ENCODE measurements at regions not wholly inside any gene's neighbourhood (a gene's known extent, or its start where the extent isn't known, plus 50 kb on each side); places are given as distances from the start of the nearest gene placed in this dataset.

- H3K36me3 Mint-ChIP-seq, result no peaks in the 10 kb centered on the region
- H3K9me3 Mint-ChIP-seq, result no peaks in the 10 kb centered on the region
- TF ChIP-seq, protein P1, sequence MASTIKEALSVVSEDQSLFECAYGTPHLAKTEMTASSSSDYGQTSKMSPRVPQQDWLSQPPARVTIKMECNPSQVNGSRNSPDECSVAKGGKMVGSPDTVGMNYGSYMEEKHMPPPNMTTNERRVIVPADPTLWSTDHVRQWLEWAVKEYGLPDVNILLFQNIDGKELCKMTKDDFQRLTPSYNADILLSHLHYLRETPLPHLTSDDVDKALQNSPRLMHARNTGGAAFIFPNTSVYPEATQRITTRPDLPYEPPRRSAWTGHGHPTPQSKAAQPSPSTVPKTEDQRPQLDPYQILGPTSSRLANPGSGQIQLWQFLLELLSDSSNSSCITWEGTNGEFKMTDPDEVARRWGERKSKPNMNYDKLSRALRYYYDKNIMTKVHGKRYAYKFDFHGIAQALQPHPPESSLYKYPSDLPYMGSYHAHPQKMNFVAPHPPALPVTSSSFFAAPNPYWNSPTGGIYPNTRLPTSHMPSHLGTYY (CRISPR knock-in tag; IDR thresholded peaks at IDR 0.05), result no peak
- no peak for TF ChIP-seq NFATC4 (CRISPR knock-in tag; IDR thresholded peaks at IDR 0.05)
- no peak for TF ChIP-seq ZNF512 (CRISPR knock-in tag; IDR thresholded peaks at IDR 0.05; ENCODE audit: borderline replicate concordance)
- TF ChIP-seq ZNF232 (CRISPR knock-in tag; IDR thresholded peaks at IDR 0.05), result no peak
- TF ChIP-seq, protein P2, sequence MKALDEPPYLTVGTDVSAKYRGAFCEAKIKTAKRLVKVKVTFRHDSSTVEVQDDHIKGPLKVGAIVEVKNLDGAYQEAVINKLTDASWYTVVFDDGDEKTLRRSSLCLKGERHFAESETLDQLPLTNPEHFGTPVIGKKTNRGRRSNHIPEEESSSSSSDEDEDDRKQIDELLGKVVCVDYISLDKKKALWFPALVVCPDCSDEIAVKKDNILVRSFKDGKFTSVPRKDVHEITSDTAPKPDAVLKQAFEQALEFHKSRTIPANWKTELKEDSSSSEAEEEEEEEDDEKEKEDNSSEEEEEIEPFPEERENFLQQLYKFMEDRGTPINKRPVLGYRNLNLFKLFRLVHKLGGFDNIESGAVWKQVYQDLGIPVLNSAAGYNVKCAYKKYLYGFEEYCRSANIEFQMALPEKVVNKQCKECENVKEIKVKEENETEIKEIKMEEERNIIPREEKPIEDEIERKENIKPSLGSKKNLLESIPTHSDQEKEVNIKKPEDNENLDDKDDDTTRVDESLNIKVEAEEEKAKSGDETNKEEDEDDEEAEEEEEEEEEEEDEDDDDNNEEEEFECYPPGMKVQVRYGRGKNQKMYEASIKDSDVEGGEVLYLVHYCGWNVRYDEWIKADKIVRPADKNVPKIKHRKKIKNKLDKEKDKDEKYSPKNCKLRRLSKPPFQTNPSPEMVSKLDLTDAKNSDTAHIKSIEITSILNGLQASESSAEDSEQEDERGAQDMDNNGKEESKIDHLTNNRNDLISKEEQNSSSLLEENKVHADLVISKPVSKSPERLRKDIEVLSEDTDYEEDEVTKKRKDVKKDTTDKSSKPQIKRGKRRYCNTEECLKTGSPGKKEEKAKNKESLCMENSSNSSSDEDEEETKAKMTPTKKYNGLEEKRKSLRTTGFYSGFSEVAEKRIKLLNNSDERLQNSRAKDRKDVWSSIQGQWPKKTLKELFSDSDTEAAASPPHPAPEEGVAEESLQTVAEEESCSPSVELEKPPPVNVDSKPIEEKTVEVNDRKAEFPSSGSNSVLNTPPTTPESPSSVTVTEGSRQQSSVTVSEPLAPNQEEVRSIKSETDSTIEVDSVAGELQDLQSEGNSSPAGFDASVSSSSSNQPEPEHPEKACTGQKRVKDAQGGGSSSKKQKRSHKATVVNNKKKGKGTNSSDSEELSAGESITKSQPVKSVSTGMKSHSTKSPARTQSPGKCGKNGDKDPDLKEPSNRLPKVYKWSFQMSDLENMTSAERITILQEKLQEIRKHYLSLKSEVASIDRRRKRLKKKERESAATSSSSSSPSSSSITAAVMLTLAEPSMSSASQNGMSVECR (CRISPR knock-in tag; IDR thresholded peaks at IDR 0.05; ENCODE audit: borderline replicate concordance), result no peak
- no peak for TF ChIP-seq CREB1 (CRISPR knock-in tag; IDR thresholded peaks at IDR 0.05)
- TF ChIP-seq MXD4 (CRISPR knock-in tag; IDR thresholded peaks at IDR 0.05; ENCODE audit: borderline replicate concordance), result no peak
- no peak for TF ChIP-seq NR3C1 (CRISPR knock-in tag; conservative IDR thresholded peaks at IDR 0.05; ENCODE audit: low read depth)
- TF ChIP-seq JAZF1 (CRISPR knock-in tag; IDR thresholded peaks at IDR 0.05), result no peak
- DNase-seq (ENCODE audit: low spot score) (no peak), ATAC-seq (no peak)
- no peak overlapping the region for H3K4me3 Mint-ChIP-seq
- ChIA-PET POLR2A (no interaction called here), CTCF (interaction anchor here (1.1 kb wide), 1 partner anchor 13 kb away, joined by 5 read pairs; no protein-coding TSS in a partner anchor)
- H3K27me3 Mint-ChIP-seq (ENCODE audit: low read depth), result no peaks in the 10 kb centered on the region
- H3K27ac Mint-ChIP-seq, result no peak overlapping the region
- no peaks in the 10 kb centered on the region for H3K4me1 Mint-ChIP-seq
These were observed 634.6 kb upstream of the SOX9 start for GRCh38 chr17:71486261-71486660.

GRCh38 chr17:71488851-71489250 is 632.0 kb upstream of the SOX9 start:
- CTCF ChIA-PET, result interaction anchor here (1.1 kb wide), 1 partner anchor 16 kb away, joined by 3 read pairs; no protein-coding TSS in a partner anchor
- no peaks in the 10 kb centered on the region for H3K4me1 Mint-ChIP-seq
- no peak for TF ChIP-seq ZNF512 (CRISPR knock-in tag; IDR thresholded peaks at IDR 0.05; ENCODE audit: borderline replicate concordance)
- TF ChIP-seq CREB1 (CRISPR knock-in tag; IDR thresholded peaks at IDR 0.05), result no peak
- TF ChIP-seq SMAD3 (CRISPR knock-in tag; IDR thresholded peaks at IDR 0.05; ENCODE audit: borderline replicate concordance), result no peak
- TF ChIP-seq KAT7 (CRISPR knock-in tag; IDR thresholded peaks at IDR 0.05; ENCODE audit: borderline replicate concordance), result no peak
- TF ChIP-seq AR (CRISPR knock-in tag; IDR thresholded peaks at IDR 0.05), result no peak
- TF ChIP-seq ELF4 (CRISPR knock-in tag; IDR thresholded peaks at IDR 0.05; ENCODE audit: low read depth), result no peak
- no peak for TF ChIP-seq EMX1 (CRISPR knock-in tag; IDR thresholded peaks at IDR 0.05)
- no peak for TF ChIP-seq ZBTB21 (CRISPR knock-in tag; IDR thresholded peaks at IDR 0.05; ENCODE audit: borderline replicate concordance)
- no peak for TF ChIP-seq NFYB (CRISPR knock-in tag; conservative IDR thresholded peaks at IDR 0.05; ENCODE audit: low read depth)
- TF ChIP-seq, protein P3, sequence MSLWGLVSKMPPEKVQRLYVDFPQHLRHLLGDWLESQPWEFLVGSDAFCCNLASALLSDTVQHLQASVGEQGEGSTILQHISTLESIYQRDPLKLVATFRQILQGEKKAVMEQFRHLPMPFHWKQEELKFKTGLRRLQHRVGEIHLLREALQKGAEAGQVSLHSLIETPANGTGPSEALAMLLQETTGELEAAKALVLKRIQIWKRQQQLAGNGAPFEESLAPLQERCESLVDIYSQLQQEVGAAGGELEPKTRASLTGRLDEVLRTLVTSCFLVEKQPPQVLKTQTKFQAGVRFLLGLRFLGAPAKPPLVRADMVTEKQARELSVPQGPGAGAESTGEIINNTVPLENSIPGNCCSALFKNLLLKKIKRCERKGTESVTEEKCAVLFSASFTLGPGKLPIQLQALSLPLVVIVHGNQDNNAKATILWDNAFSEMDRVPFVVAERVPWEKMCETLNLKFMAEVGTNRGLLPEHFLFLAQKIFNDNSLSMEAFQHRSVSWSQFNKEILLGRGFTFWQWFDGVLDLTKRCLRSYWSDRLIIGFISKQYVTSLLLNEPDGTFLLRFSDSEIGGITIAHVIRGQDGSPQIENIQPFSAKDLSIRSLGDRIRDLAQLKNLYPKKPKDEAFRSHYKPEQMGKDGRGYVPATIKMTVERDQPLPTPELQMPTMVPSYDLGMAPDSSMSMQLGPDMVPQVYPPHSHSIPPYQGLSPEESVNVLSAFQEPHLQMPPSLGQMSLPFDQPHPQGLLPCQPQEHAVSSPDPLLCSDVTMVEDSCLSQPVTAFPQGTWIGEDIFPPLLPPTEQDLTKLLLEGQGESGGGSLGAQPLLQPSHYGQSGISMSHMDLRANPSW (CRISPR knock-in tag; conservative IDR thresholded peaks at IDR 0.05; ENCODE audit: low read depth), result no peak
- TF ChIP-seq FOXP4 (CRISPR knock-in tag; IDR thresholded peaks at IDR 0.05), result no peak

More at GRCh38 chr17:71488851-71489250, 632.0 kb upstream of the SOX9 start:
- H3K27ac Mint-ChIP-seq, result no peak overlapping the region
- no peak for DNase-seq (ENCODE audit: low spot score)
- ATAC-seq, result no peak
- POLR2A ChIA-PET, result no interaction called here
- H3K27me3 Mint-ChIP-seq (ENCODE audit: low read depth), result no peaks in the 10 kb centered on the region
- H3K9me3 Mint-ChIP-seq, result no peaks in the 10 kb centered on the region
- H3K36me3 Mint-ChIP-seq, result no peaks in the 10 kb centered on the region
- no peak overlapping the region for H3K4me3 Mint-ChIP-seq
